ENCODE measurements at regions not wholly inside any gene's neighbourhood (a gene's known extent, or its start where the extent isn't known, plus 50 kb on each side); places are given as distances from the start of the nearest gene placed in this dataset.

DNA sequence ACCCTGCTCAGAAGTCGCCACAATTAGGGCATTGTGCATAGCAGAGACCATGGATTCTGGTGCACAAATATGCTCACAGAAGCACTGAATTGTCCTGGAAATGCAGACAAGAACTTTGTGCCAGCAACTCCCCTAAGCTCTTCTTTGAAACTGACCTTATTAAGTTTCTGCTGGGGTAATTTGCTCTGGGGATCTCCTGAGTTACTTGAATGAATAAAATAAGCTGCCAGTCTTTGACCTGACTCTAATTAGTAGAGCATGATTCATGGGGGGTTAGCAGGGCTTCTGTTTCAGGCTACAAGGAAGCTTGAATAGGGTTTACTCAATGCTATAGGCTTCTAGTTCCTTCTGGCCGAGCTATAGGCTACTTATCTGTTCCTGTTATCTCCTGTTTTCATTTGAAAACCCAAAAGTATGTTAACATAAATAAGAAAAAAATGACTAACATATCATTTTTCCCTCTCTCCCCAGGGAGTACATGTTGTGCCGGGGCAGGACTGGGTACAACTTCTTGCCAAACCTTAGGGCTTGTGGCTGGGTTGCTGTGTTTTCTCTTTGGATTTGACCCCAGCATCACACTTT, 169.0 kb upstream of the TMEM229A start:
- DNase-seq (ENCODE audit: low read depth in 1 of 2, low spot score in 1 of 2), result no peak

DNA sequence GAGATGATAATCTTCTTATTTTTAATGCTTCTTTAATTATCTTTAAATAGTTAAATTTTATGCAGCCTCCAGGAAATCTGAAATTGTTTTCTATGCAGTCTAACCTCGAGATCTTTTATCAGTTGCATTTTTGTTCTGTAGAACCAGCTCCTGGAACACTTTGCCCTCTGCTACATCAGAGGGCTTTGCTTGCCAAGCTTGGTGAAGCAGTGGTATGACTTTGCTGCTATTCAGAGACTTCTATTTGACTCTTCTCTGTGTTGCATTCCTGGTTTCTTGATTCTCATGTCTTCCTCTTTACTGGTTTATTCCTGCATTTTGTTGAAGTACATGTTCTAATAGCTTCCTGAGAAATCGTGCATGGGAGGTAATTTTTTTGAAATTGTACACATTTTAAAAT, 163.7 kb upstream of the TMEM229A start:
- CTCF ChIA-PET, result no interaction called here
- 4% methylated on average over 2 of the region's 2 CpGs for WGBS (ENCODE audit: missing lambda C conversion rate)
- no peaks in the 10 kb centered on the region for H3K4me1 ChIP-seq
- no peak for ATAC-seq
- FAIRE-seq, result no peak
- no peak overlapping the region for H3K27ac ChIP-seq
- no peak for DNase-seq (ENCODE audit: low read depth in 1 of 2, low spot score in 1 of 2)
- POLR2A ChIA-PET, result no interaction called here
- no peak overlapping the region for H3K4me3 ChIP-seq
- H3K9me3 ChIP-seq, result no peaks in the 10 kb centered on the region
- TF ChIP-seq TP53 (CRISPR knock-in tag; IDR thresholded peaks at IDR 0.05), result no peak
- TF ChIP-seq SREBF2 (IDR thresholded peaks at IDR 0.05), result no peak
- TF ChIP-seq MAZ (IDR thresholded peaks at IDR 0.05; ENCODE audit: borderline replicate concordance, low read depth, low read length), result no peak
- TF ChIP-seq, protein P1, sequence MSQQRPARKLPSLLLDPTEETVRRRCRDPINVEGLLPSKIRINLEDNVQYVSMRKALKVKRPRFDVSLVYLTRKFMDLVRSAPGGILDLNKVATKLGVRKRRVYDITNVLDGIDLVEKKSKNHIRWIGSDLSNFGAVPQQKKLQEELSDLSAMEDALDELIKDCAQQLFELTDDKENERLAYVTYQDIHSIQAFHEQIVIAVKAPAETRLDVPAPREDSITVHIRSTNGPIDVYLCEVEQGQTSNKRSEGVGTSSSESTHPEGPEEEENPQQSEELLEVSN (IDR thresholded peaks at IDR 0.05; ENCODE audit: borderline replicate concordance, low read depth), result no peak
- TF ChIP-seq CBX8 (IDR thresholded peaks at IDR 0.05), result no peak
- no peak for TF ChIP-seq KDM5A (IDR thresholded peaks at IDR 0.05)
- no peak for TF ChIP-seq JUN (IDR thresholded peaks at IDR 0.05)
- TF ChIP-seq PHF8 (IDR thresholded peaks at IDR 0.05; ENCODE audit: borderline replicate concordance, low read depth), result no peak
- no peak for TF ChIP-seq ATOH8 (CRISPR knock-in tag; IDR thresholded peaks at IDR 0.05; ENCODE audit: low read depth)
- no peak for TF ChIP-seq NFE2L2 (conservative IDR thresholded peaks at IDR 0.05; ENCODE audit: low read length)
- TF ChIP-seq CTCF (IDR thresholded peaks at IDR 0.05), result no peak
- TF ChIP-seq, protein P2, sequence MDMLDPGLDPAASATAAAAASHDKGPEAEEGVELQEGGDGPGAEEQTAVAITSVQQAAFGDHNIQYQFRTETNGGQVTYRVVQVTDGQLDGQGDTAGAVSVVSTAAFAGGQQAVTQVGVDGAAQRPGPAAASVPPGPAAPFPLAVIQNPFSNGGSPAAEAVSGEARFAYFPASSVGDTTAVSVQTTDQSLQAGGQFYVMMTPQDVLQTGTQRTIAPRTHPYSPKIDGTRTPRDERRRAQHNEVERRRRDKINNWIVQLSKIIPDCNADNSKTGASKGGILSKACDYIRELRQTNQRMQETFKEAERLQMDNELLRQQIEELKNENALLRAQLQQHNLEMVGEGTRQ (IDR thresholded peaks at IDR 0.05), result no peak
- no peak for TF ChIP-seq ZNF302 (CRISPR knock-in tag; IDR thresholded peaks at IDR 0.05)
- TF ChIP-seq CHD2 (IDR thresholded peaks at IDR 0.05; ENCODE audit: low read length, partially characterized antibody), result no peak
- TF ChIP-seq SMC3 (IDR thresholded peaks at IDR 0.05), result no peak
- no peak for TF ChIP-seq MYC (IDR thresholded peaks at IDR 0.05; ENCODE audit: borderline replicate concordance, low read length)
- TF ChIP-seq, protein P3, sequence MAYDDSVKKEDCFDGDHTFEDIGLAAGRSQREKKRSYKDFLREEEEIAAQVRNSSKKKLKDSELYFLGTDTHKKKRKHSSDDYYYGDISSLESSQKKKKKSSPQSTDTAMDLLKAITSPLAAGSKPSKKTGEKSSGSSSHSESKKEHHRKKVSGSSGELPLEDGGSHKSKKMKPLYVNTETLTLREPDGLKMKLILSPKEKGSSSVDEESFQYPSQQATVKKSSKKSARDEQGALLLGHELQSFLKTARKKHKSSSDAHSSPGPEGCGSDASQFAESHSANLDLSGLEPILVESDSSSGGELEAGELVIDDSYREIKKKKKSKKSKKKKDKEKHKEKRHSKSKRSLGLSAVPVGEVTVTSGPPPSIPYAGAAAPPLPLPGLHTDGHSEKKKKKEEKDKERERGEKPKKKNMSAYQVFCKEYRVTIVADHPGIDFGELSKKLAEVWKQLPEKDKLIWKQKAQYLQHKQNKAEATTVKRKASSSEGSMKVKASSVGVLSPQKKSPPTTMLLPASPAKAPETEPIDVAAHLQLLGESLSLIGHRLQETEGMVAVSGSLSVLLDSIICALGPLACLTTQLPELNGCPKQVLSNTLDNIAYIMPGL (CRISPR knock-in tag; IDR thresholded peaks at IDR 0.05; ENCODE audit: borderline replicate concordance), result no peak
- no peak overlapping the region for H3K4me2 ChIP-seq

More for the DNA sequence above, 169.0 kb upstream of the TMEM229A start:
- ATAC-seq (no peak), FAIRE-seq (no peak)
- Histone ChIP-seq H3K27ac (no peak overlapping the region), H3K4me2 (no peak overlapping the region), H3K4me3 (no peak overlapping the region), H3K9me3 (no peaks in the 10 kb centered on the region), H3K4me1 (no peaks in the 10 kb centered on the region)
- ChIA-PET POLR2A (no interaction called here), CTCF (no interaction called here)
- WGBS (ENCODE audit: missing lambda C conversion rate), result 27% methylated on average over 3 of the region's 3 CpGs
- no peak for TF ChIP-seq POLR2AphosphoS2 (conservative IDR thresholded peaks at IDR 0.05; ENCODE audit: low read length)
- no peak for TF ChIP-seq CBX2 (IDR thresholded peaks at IDR 0.05; ENCODE audit: borderline replicate concordance, low read depth)
- no peak for TF ChIP-seq EHMT2 (IDR thresholded peaks at IDR 0.05; ENCODE audit: low read depth)
- TF ChIP-seq POLR2A (IDR thresholded peaks at IDR 0.05; ENCODE audit: low read length), result no peak
- TF ChIP-seq HEYL (CRISPR knock-in tag; IDR thresholded peaks at IDR 0.05), result no peak
- no peak for TF ChIP-seq ZSCAN20 (CRISPR knock-in tag; IDR thresholded peaks at IDR 0.05)
- TF ChIP-seq GATA3 (IDR thresholded peaks at IDR 0.05; ENCODE audit: borderline replicate concordance), result no peak
- TF ChIP-seq, protein P4, sequence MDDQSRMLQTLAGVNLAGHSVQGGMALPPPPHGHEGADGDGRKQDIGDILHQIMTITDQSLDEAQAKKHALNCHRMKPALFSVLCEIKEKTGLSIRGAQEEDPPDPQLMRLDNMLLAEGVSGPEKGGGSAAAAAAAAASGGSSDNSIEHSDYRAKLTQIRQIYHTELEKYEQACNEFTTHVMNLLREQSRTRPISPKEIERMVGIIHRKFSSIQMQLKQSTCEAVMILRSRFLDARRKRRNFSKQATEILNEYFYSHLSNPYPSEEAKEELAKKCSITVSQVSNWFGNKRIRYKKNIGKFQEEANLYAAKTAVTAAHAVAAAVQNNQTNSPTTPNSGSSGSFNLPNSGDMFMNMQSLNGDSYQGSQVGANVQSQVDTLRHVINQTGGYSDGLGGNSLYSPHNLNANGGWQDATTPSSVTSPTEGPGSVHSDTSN (IDR thresholded peaks at IDR 0.05), result no peak
- TF ChIP-seq CBX8 (IDR thresholded peaks at IDR 0.05), result no peak
- no peak for TF ChIP-seq BHLHE40 (IDR thresholded peaks at IDR 0.05; ENCODE audit: low read depth, low read length)
- no peak for TF ChIP-seq ZFP36 (IDR thresholded peaks at IDR 0.05; ENCODE audit: borderline replicate concordance, partially characterized antibody)
- no peak for TF ChIP-seq JUNB (IDR thresholded peaks at IDR 0.05)
- no peak for TF ChIP-seq RNF2 (IDR thresholded peaks at IDR 0.05; ENCODE audit: borderline replicate concordance, low read depth)

All from A549 (cell line).